ENCODE measurements at regions not wholly inside any gene's neighbourhood (a gene's known extent, or its start where the extent isn't known, plus 50 kb on each side); places are given as distances from the start of the nearest gene placed in this dataset.

GRCh38 chr2:234286956-234287355 lies 209.9 kb downstream of the ARL4C start:
- Histone ChIP-seq H2BK15ac (ENCODE audit: low read depth, low read length) (no peak overlapping the region), H3K4me1 (ENCODE audit: insufficient read depth, low read length) (no peaks in the 10 kb centered on the region), H4K5ac (ENCODE audit: insufficient read length, low read depth, low read length) (no peak overlapping the region), H2BK5ac (ENCODE audit: insufficient read length, low read length) (no peak overlapping the region), H3K9ac (ENCODE audit: extremely low read depth, insufficient read length, low read length) (no peak overlapping the region), H2BK20ac (ENCODE audit: low read depth, low read length, poor library complexity, severe bottlenecking) (no peak overlapping the region), H2AFZ (ENCODE audit: low read length) (no peak overlapping the region), H3K79me2 (ENCODE audit: insufficient read depth, low read length) (no peaks in the 10 kb centered on the region), H3K79me1 (ENCODE audit: insufficient read depth, low read depth, low read length, poor library complexity, severe bottlenecking) (no peaks in the 10 kb centered on the region), H2BK12ac (ENCODE audit: insufficient read length, low read depth, low read length) (no peak overlapping the region), H4K8ac (replicated peaks; ENCODE audit: insufficient read length, low read depth, low read length) (no peak overlapping the region), H3K9me3 (ENCODE audit: control insufficient read depth, low read depth, low read length) (no peaks in the 10 kb centered on the region), H3K4ac (ENCODE audit: low read depth, low read length) (no peak overlapping the region), H3K27ac (ENCODE audit: insufficient read length, low read depth, low read length) (no peak overlapping the region), H4K20me1 (ENCODE audit: control insufficient read depth, insufficient read depth, insufficient read length) (no peaks in the 10 kb centered on the region), H3K18ac (ENCODE audit: insufficient read length, low read depth, low read length) (no peak overlapping the region), H3K14ac (ENCODE audit: insufficient read depth, low read length) (no peak overlapping the region), H3K23ac (ENCODE audit: insufficient read length, low read depth, low read length) (no peak overlapping the region), H3K23me2 (ENCODE audit: insufficient read length, low read depth, low read length, poor library complexity, severe bottlenecking) (no peaks in the 10 kb centered on the region), H3K4me2 (ENCODE audit: insufficient read depth, insufficient read length, low read length) (no peak overlapping the region), H3T11ph (ENCODE audit: low read length) (no peak overlapping the region), H3K27me3 (ENCODE audit: insufficient read depth, low read length) (no peaks in the 10 kb centered on the region), H3K56ac (ENCODE audit: insufficient read length, low read depth, low read length) (no peak overlapping the region), H4K91ac (ENCODE audit: insufficient read length, low read depth, low read length) (no peak overlapping the region), H2AK5ac (ENCODE audit: insufficient read length, low read length) (no peak overlapping the region), H2BK120ac (ENCODE audit: low read depth, low read length, poor library complexity, severe bottlenecking) (no peak overlapping the region)
- peaks cover 10% of the 10 kb centered on the region for H3K27me3 Mint-ChIP-seq (ENCODE audit: low read depth)
- H3K4me1 Mint-ChIP-seq, result peaks cover 11 to 16% of the 10 kb centered on the region in 2 experiments
- TF ChIP-seq CTCF (conservative IDR thresholded peaks at IDR 0.05), result no peak
- DNase-seq, result no peak
- no CpG with 5 or more reads among the region's 4 CpGs for WGBS (ENCODE audit: extremely low coverage, insufficient read length, low lambda C conversion rate)
- H3K9me3 Mint-ChIP-seq, result no peaks in the 10 kb centered on the region
- H3K27ac Mint-ChIP-seq, result no peak overlapping the region
- H3K36me3 Mint-ChIP-seq (ENCODE audit: insufficient read depth in 1 of 3, low read depth in 3 of 3), result no peaks in the 10 kb centered on the region
- H3K4me3 Mint-ChIP-seq, result no peak overlapping the region

All from H9 (cell line).